Activated CD8-positive, alpha-beta T cell treated with anti-CD3 and anti-CD28 coated beads, Interleukin-2, amount 10 ng/mL, durations not matched to agents 7 days and 5 days (primary cell): ENCODE measurements at regions not wholly inside any gene's neighbourhood (a gene's known extent, or its start where the extent isn't known, plus 50 kb on each side); places are given as distances from the start of the nearest gene placed in this dataset.

Experiments used
- ATAC-seq: fragments of 150-1000 bp; cut with Tn5 transposase; one replicate; pipeline ENCODE4 v1.10.0; 2021; ENCODE audit warnings: moderate library complexity
- CTCF ChIA-PET: fragments of 350-600 bp; sonication (Branson Sonifier 250); formaldehyde crosslinking; loops from one replicate; lab custom pipeline; 2021; ENCODE audit warnings: antibody characterized with exemption; lab: Charles Lee
- POLR2A ChIA-PET: fragments of 350-600 bp; sonication (Branson Sonifier 250); formaldehyde crosslinking; loops from one replicate; lab custom pipeline; 2021; ENCODE audit warnings: antibody characterized with exemption; lab: Charles Lee
- DNase-seq: peaks from one replicate; pipeline ENCODE4 v3.0.0-alpha.2; 2020
- H3K27ac Mint-ChIP-seq: one replicate; pipeline ENCODE4 v1.8.0; 2021; ENCODE audit warnings: mild to moderate bottlenecking, mixed read lengths
- H3K27me3 Mint-ChIP-seq: one replicate; pipeline ENCODE4 v1.8.0; 2021; ENCODE audit warnings: low read depth, mixed read lengths
- H3K36me3 Mint-ChIP-seq: one replicate; pipeline ENCODE4 v1.8.0; 2021; ENCODE audit warnings: low read depth, mixed read lengths
- H3K4me1 Mint-ChIP-seq: one replicate; pipeline ENCODE4 v1.8.0; 2021; ENCODE audit warnings: low read depth, mixed read lengths
- H3K4me3 Mint-ChIP-seq: one replicate; pipeline ENCODE4 v1.8.0; 2021; ENCODE audit warnings: mild to moderate bottlenecking, mixed read lengths
- H3K9me3 Mint-ChIP-seq: one replicate; pipeline ENCODE4 v1.8.0; 2022; ENCODE audit warnings: mixed read lengths; ENCODE audit not compliant: insufficient read depth

DNA sequence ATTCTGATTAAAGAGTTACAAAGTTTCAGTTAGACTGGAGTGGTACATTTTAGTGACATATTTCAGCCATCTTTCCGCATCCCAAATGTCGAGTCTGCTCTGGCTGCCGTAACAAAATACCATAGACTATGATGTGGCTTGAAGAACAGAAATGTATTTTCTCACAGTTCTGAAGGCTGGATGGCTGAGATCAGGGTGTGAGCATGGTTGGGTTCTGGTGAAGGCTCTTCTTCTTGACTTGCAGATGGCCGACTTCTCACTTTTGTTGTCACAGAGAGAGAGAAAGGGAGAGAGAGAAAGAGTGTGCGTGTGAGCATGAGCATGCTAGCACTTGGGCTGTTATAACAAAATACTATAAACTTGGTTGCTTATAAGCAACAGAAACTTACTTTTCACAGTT is 335.4 kb upstream of the RAG2 start:
- Mint-ChIP-seq H3K4me3 (no peak overlapping the region), H3K36me3 (no peaks in the 10 kb centered on the region), H3K27me3 (no peaks in the 10 kb centered on the region), H3K4me1 (no peaks in the 10 kb centered on the region), H3K27ac (no peak overlapping the region), H3K9me3 (no peaks in the 10 kb centered on the region)
- DNase-seq (no peak), ATAC-seq (no peak)
- POLR2A ChIA-PET, result no interaction called here
- CTCF ChIA-PET, result no interaction called here

DNA sequence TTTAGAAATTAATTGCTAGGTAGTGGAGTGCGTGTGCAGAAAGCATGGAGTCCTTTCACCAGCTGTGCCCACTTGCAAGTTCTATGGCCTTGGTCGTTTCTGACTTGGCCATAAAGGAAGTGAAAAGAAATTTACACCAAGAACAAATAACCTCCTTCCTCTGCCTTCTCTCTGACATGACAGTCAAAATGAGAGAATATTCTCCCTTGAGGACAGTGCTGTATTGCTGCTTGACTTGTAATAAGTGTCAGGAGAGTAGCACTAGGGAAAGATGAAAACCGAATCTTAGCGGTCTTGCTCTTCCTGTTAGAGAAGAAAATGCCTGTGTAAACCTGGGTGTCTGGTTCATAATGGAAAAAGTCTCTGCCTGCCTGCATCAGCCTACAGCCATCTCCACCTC is 333.1 kb upstream of the RAG2 start:
- Mint-ChIP-seq H3K9me3 (no peaks in the 10 kb centered on the region), H3K4me1 (no peaks in the 10 kb centered on the region), H3K36me3 (no peaks in the 10 kb centered on the region), H3K27ac (no peak overlapping the region), H3K4me3 (no peak overlapping the region), H3K27me3 (no peaks in the 10 kb centered on the region)
- ChIA-PET CTCF (no interaction called here), POLR2A (no interaction called here)
- ATAC-seq, result no peak
- no peak for DNase-seq

- Mint-ChIP-seq H3K27ac (no peak overlapping the region), H3K4me1 (no peaks in the 10 kb centered on the region), H3K9me3 (no peaks in the 10 kb centered on the region), H3K4me3 (no peak overlapping the region), H3K27me3 (no peaks in the 10 kb centered on the region), H3K36me3 (no peaks in the 10 kb centered on the region)
- CTCF ChIA-PET, result no interaction called here
- no peak for DNase-seq
- POLR2A ChIA-PET, result no interaction called here
- no peak for ATAC-seq
Measured at GRCh38 chr11:36930256-36930655, 332.2 kb upstream of the RAG2 start.

DNA sequence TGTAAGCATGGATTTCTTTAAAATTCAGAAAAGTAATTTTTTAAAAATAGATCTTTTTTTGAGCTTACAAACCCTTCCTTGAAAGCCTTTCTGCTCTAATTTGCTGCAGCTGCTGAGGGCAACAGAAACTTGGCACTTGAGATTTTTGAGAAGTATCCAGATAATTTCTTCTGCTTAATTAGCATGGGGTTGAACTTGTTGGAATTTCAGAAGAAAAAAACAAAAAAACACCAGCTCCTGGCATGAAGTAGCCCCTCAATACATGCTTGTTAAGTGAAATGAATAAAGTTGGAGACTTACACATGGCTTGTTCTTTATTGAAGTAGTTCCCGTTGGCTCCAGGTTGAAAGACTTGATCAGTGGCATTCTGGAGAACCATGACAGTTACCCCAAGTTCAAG is 331.4 kb upstream of the RAG2 start:
- no peak for ATAC-seq
- DNase-seq, result no peak
- H3K9me3 Mint-ChIP-seq, result no peaks in the 10 kb centered on the region
- ChIA-PET CTCF (no interaction called here), POLR2A (no interaction called here)
- no peak overlapping the region for H3K4me3 Mint-ChIP-seq
- no peaks in the 10 kb centered on the region for H3K27me3 Mint-ChIP-seq
- H3K4me1 Mint-ChIP-seq, result no peaks in the 10 kb centered on the region
- H3K27ac Mint-ChIP-seq, result no peak overlapping the region
- H3K36me3 Mint-ChIP-seq, result no peaks in the 10 kb centered on the region

DNA sequence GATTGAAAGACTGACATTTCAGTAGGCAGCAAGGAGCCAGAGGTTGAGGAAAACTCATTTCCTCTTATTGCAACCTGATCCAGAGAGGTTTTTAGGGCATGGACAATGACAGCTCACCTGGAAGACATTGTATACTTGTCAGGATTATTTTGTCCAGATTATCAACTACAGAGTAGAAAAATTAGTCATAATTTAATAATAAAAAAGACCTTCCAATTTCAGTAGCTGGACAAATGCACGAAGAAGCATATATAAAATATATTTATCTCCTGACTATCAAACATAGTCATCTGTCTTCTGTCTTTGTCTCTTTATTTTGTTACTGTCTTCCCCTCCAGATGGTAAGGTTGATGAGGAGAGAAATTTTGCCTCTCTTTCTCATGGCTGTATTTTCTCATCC is 330.6 kb upstream of the RAG2 start:
- ChIA-PET POLR2A (no interaction called here), CTCF (no interaction called here)
- ATAC-seq (no peak), DNase-seq (no peak)
- H3K27me3 Mint-ChIP-seq, result no peaks in the 10 kb centered on the region
- H3K4me3 Mint-ChIP-seq, result no peak overlapping the region
- no peaks in the 10 kb centered on the region for H3K9me3 Mint-ChIP-seq
- no peaks in the 10 kb centered on the region for H3K36me3 Mint-ChIP-seq
- H3K27ac Mint-ChIP-seq, result no peak overlapping the region
- H3K4me1 Mint-ChIP-seq, result no peaks in the 10 kb centered on the region

DNA sequence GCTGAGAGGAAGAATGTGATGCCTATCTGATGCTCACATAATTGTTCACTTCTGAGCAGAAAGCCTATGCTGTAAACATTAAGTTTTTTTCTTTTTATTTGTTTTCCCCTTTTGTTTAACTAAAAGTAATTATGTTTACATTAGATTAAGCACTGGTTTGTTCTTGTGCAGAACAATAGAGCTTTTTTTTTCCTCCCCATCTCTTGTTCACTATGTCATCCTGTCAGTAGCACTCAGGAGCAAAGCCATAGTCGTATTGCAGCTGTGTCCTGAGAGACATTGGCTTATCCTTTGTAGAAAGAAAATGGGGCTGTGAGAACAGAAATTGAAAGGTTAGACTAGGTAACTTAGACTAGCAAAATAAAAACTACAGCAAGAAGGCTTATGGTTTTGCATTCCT is 301.8 kb upstream of the RAG2 start:
- Mint-ChIP-seq H3K9me3 (no peaks in the 10 kb centered on the region), H3K4me1 (no peaks in the 10 kb centered on the region), H3K27ac (no peak overlapping the region), H3K27me3 (no peaks in the 10 kb centered on the region), H3K36me3 (no peaks in the 10 kb centered on the region), H3K4me3 (no peak overlapping the region)
- no peak for DNase-seq
- ATAC-seq, result no peak
- ChIA-PET CTCF (no interaction called here), POLR2A (no interaction called here)

GRCh38 chr11:36890841-36891240 is 292.8 kb upstream of the RAG2 start:
- Mint-ChIP-seq H3K9me3 (no peaks in the 10 kb centered on the region), H3K4me1 (no peaks in the 10 kb centered on the region), H3K27ac (no peak overlapping the region), H3K27me3 (no peaks in the 10 kb centered on the region), H3K4me3 (no peak overlapping the region), H3K36me3 (no peaks in the 10 kb centered on the region)
- no peak for DNase-seq
- ChIA-PET POLR2A (no interaction called here), CTCF (interaction anchor here (0.6 kb wide), 1 partner anchor 872 kb away, joined by 3 read pairs; no protein-coding TSS in a partner anchor)
- ATAC-seq, result no peak

GRCh38 chr11:36890121-36890679 is 292.2 kb upstream of the RAG2 start:
- H3K27me3 Mint-ChIP-seq, result no peaks in the 10 kb centered on the region
- CTCF ChIA-PET, result no interaction called here
- no peak for DNase-seq
- ATAC-seq, result no peak
- no peak overlapping the region for H3K27ac Mint-ChIP-seq
- POLR2A ChIA-PET, result no interaction called here
- H3K36me3 Mint-ChIP-seq, result no peaks in the 10 kb centered on the region
- H3K4me1 Mint-ChIP-seq, result no peaks in the 10 kb centered on the region
- no peaks in the 10 kb centered on the region for H3K9me3 Mint-ChIP-seq
- H3K4me3 Mint-ChIP-seq, result no peak overlapping the region

- H3K4me3 Mint-ChIP-seq, result no peak overlapping the region
- no peaks in the 10 kb centered on the region for H3K4me1 Mint-ChIP-seq
- ATAC-seq (no peak), DNase-seq (no peak)
- POLR2A ChIA-PET, result no interaction called here
- no peaks in the 10 kb centered on the region for H3K9me3 Mint-ChIP-seq
- H3K27me3 Mint-ChIP-seq, result no peaks in the 10 kb centered on the region
- CTCF ChIA-PET, result no interaction called here
- H3K27ac Mint-ChIP-seq, result no peak overlapping the region
- H3K36me3 Mint-ChIP-seq, result no peaks in the 10 kb centered on the region
Measured at GRCh38 chr11:36885154-36885553, 287.1 kb upstream of the RAG2 start.

- ChIA-PET POLR2A (no interaction called here), CTCF (no interaction called here)
- H3K27me3 Mint-ChIP-seq, result no peaks in the 10 kb centered on the region
- ATAC-seq (no peak), DNase-seq (no peak)
- H3K36me3 Mint-ChIP-seq, result no peaks in the 10 kb centered on the region
- H3K27ac Mint-ChIP-seq, result no peak overlapping the region
- H3K4me3 Mint-ChIP-seq, result no peak overlapping the region
- H3K4me1 Mint-ChIP-seq, result no peaks in the 10 kb centered on the region
- H3K9me3 Mint-ChIP-seq, result no peaks in the 10 kb centered on the region
Measured at GRCh38 chr11:36878737-36879136, 280.7 kb upstream of the RAG2 start.

DNA sequence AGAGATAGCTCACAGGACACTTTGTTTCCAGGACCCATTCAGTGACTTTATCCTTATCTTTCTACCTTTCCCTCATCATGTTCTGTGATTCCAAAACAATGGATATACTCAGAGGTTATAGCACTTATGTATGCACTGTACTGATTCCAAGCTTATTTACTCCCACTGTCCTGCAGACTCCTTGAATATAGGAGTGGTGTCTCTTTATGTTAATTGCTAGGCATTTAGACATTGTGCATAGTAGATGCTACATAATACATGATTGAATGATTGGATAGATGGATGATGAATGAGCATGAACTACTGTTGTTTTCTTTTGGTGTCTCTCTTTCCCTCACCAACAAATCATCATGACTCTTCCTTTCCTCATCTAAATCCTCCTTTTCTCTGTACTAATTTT is 279.1 kb upstream of the RAG2 start:
- Mint-ChIP-seq H3K27ac (no peak overlapping the region), H3K27me3 (no peaks in the 10 kb centered on the region), H3K4me3 (no peak overlapping the region), H3K9me3 (no peaks in the 10 kb centered on the region), H3K36me3 (no peaks in the 10 kb centered on the region), H3K4me1 (no peaks in the 10 kb centered on the region)
- POLR2A ChIA-PET, result no interaction called here
- no peak for ATAC-seq
- DNase-seq, result no peak
- CTCF ChIA-PET, result no interaction called here

DNA sequence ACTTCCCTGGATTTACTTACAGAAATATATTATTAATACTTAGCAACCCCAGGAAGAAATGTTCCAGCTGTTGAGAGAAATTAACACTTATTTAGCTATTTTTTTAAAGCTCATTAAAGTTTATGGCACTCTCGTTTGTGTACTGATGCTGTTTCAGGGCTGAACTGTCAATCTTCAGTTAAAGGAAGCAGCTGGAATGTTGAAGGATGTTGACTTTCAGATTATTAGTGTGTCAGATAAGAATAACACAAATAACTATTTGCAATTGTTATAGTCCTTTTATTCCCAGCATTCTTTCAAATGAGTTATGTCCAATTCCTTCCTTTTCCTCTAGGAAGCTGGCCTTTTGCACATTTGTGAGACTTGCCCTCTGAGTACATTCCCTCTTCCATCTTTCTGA is 278.2 kb upstream of the RAG2 start:
- H3K27ac Mint-ChIP-seq, result no peak overlapping the region
- H3K4me1 Mint-ChIP-seq, result no peaks in the 10 kb centered on the region
- DNase-seq (no peak), ATAC-seq (no peak)
- CTCF ChIA-PET, result no interaction called here
- H3K27me3 Mint-ChIP-seq, result no peaks in the 10 kb centered on the region
- POLR2A ChIA-PET, result no interaction called here
- no peak overlapping the region for H3K4me3 Mint-ChIP-seq
- no peaks in the 10 kb centered on the region for H3K36me3 Mint-ChIP-seq
- H3K9me3 Mint-ChIP-seq, result no peaks in the 10 kb centered on the region

DNA sequence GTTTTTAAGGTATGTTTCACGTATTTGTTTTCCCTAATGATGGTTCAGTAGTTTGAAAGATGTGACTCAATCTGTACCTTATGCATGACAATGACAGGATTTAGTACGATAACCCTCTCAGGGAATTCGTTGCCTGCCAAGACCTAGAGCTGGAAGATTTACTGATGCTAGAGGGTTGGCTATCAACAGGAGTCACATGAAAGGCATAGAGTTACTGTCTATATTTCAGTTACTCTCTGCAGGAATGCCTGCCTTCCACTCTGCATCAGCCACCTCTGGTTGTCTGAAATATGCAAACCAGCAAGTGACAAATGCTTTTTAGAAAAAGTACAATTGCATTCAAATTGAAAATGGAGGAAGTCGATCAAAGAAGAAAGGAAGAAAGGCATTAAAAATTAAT is 276.3 kb upstream of the RAG2 start:
- Mint-ChIP-seq H3K9me3 (no peaks in the 10 kb centered on the region), H3K27me3 (no peaks in the 10 kb centered on the region), H3K4me1 (no peaks in the 10 kb centered on the region), H3K4me3 (no peak overlapping the region), H3K27ac (no peak overlapping the region), H3K36me3 (no peaks in the 10 kb centered on the region)
- DNase-seq (no peak), ATAC-seq (no peak)
- POLR2A ChIA-PET, result no interaction called here
- CTCF ChIA-PET, result no interaction called here
